Right lobe of liver (tissue), 6 donors: ENCODE measurements at regions not wholly inside any gene's neighbourhood (a gene's known extent, or its start where the extent isn't known, plus 50 kb on each side); places are given as distances from the start of the nearest gene placed in this dataset.
A peak's percentile ranks its signal among the peaks of the same experiment; 100 is the strongest.

Experiments used
- ATAC-seq, 4 donors: fragments of 200-7000 bp; cut with Tn5 transposase; one replicate each; pipeline ENCODE4 v1.9.1; 2020; ENCODE audit warnings: mild to moderate bottlenecking in 4 of 4, moderate library complexity in 4 of 4
- DNase-seq, 3 donors: peaks; one replicate each; pipeline ENCODE4 v3.0.0-alpha.2; 2020
- H3K27ac ChIP-seq, 3 donors: fragments of 200-600 bp; one replicate each; pipeline ENCODE4 v1.8.0; 2022
- H3K27me3 ChIP-seq, 2 donors: fragments of 200-600 bp; one replicate each; pipeline ENCODE4 v1.8.0; 2022
- H3K36me3 ChIP-seq, 4 donors: fragments of 200-600 bp; sonication (generic) in 1 of 4; one replicate each; pipeline versions ENCODE4 v1.5.1 to v1.8.0; 2017 to 2022; ENCODE audit warnings: control low read depth in 1 of 4
- H3K4me1 ChIP-seq, 4 donors: fragments of 200-600 bp; sonication (generic) in 1 of 4; one replicate each; pipeline versions ENCODE4 v1.5.1 to v1.8.0; 2017 to 2022; ENCODE audit warnings: control low read depth in 1 of 4
- H3K4me3 ChIP-seq, 3 donors: fragments of 200-600 bp; one replicate each; pipeline ENCODE4 v1.8.0; 2022
- H3K9me3 ChIP-seq, 4 donors: fragments of 200-600 bp; sonication (generic) in 1 of 4; one replicate each; pipeline versions ENCODE4 v1.5.1 to v1.8.0; 2017 to 2022; ENCODE audit warnings: control low read depth in 1 of 4
- CTCF ChIP-seq, 4 donors: fragments of 200-600 bp in 3 of 4; fragments of 450-650 bp in 1 of 4; IDR thresholded peaks; one replicate each; pipeline versions ENCODE4 v1.5.1 to v1.8.0; 2016 to 2022; ENCODE audit warnings: antibody characterized with exemption in 4 of 4, mild to moderate bottlenecking in 2 of 4
- POLR2A ChIP-seq: fragments of 450-650 bp; IDR thresholded peaks from one replicate; pipeline ENCODE4 v1.6.1; 2017; ENCODE audit warnings: antibody characterized with exemption, mild to moderate bottlenecking
- WGBS: methylation state at CpG from one replicate; pipeline ENCODE4 v1.1.6; 2018; ENCODE audit warnings: low coverage, low lambda C conversion rate; ENCODE audit not compliant: insufficient coverage; ENCODE audit errors: missing lambda C conversion rate; 5-methylcytosine and 5-hydroxymethylcytosine counted together
- intact Hi-C, 2 donors: fragments of 100-400 bp; cut with DNase I; formaldehyde crosslinking; loops; one replicate each; pipeline versions ENCODE4 v1.11.2 to v1.14.1; 2022
- donor health status: DM: no; HTN: yes; CAD: no.
- donor health status: DM: no; HTN: no; CAD: no.
- donor health status: DM: no; HTN: no; CAD: no.
- donor health status: DM: no; HTN: yes; CAD: no.
- donor health status: DM: no; HTN: yes; CAD: no.

- TF ChIP-seq POLR2A (peak; percentile 93), CTCF (IDR thresholded peaks at IDR 0.05) (no peak)
- DNase-seq (peak; percentile 100), ATAC-seq (peak; percentile 93 to 97 (median 94))
- Histone ChIP-seq H3K4me3 (peak overlapping the region; percentile 65 to 78 (median 74)), H3K36me3 (no peaks in the 10 kb centered on the region), H3K4me1 (peaks cover 0 to 33% (median 8%) of the 10 kb centered on the region in 4 donors), H3K27ac (peak overlapping the region; percentile 84 to 91 (median 85)), H3K27me3 (no peaks in the 10 kb centered on the region), H3K9me3 (no peaks in the 10 kb centered on the region)
- WGBS = 0% methylated on average over 28 of the region's 84 CpGs
- intact Hi-C loops = no loop called here
Measured at GRCh38 chr22:46035742-46036557, 59.0 kb upstream of the WNT7B start.

- peak overlapping the region; percentile 84 to 91 (median 85) for H3K27ac ChIP-seq
- H3K9me3 ChIP-seq = no peaks in the 10 kb centered on the region
- TF ChIP-seq CTCF (IDR thresholded peaks at IDR 0.05) (peak; percentile 14 to 36 (median 28)), POLR2A (no peak)
- intact Hi-C loops = no loop called here
- peak; percentile 3 to 26 (median 4) for ATAC-seq
- H3K4me3 ChIP-seq = peak overlapping the region; percentile 65 to 78 (median 74)
- peaks cover 0 to 28% (median 8%) of the 10 kb centered on the region in 4 donors for H3K4me1 ChIP-seq
- DNase-seq = peak in 2 of 3 donors; percentile 47 to 56
- H3K27me3 ChIP-seq = no peaks in the 10 kb centered on the region
- no peaks in the 10 kb centered on the region for H3K36me3 ChIP-seq
- 30% methylated on average over 5 of the region's 18 CpGs for WGBS
Measured at GRCh38 chr22:46036558-46037408, 59.8 kb upstream of the WNT7B start.

GRCh38 chr22:46038174-46038487, 61.2 kb upstream of the WNT7B start:
- Histone ChIP-seq H3K4me1 (peaks cover 0 to 14% (median 3%) of the 10 kb centered on the region in 4 donors), H3K36me3 (no peaks in the 10 kb centered on the region), H3K27ac (no peak overlapping the region), H3K9me3 (no peaks in the 10 kb centered on the region), H3K4me3 (no peak overlapping the region), H3K27me3 (no peaks in the 10 kb centered on the region)
- intact Hi-C loops = no loop called here
- ATAC-seq = no peak
- WGBS = 73% methylated on average over 2 of the region's 2 CpGs
- no peak for DNase-seq
- TF ChIP-seq POLR2A = no peak

GRCh38 chr22:46038516-46039430, 61.8 kb upstream of the WNT7B start:
- Histone ChIP-seq H3K4me1 (peaks cover 0 to 18% (median 6%) of the 10 kb centered on the region in 4 donors), H3K27me3 (no peaks in the 10 kb centered on the region), H3K9me3 (no peaks in the 10 kb centered on the region), H3K36me3 (no peaks in the 10 kb centered on the region), H3K4me3 (no peak overlapping the region), H3K27ac (no peak overlapping the region)
- ATAC-seq = no peak
- intact Hi-C loops = no loop called here
- 74% methylated on average over 15 of the region's 18 CpGs for WGBS
- DNase-seq = peak in 1 of 3 donors; percentile 41
- no peak for TF ChIP-seq POLR2A
- no peak for TF ChIP-seq CTCF (IDR thresholded peaks at IDR 0.05)
